ENCODE measurements at regions not wholly inside any gene's neighbourhood (a gene's known extent, or its start where the extent isn't known, plus 50 kb on each side); places are given as distances from the start of the nearest gene placed in this dataset.

DNA sequence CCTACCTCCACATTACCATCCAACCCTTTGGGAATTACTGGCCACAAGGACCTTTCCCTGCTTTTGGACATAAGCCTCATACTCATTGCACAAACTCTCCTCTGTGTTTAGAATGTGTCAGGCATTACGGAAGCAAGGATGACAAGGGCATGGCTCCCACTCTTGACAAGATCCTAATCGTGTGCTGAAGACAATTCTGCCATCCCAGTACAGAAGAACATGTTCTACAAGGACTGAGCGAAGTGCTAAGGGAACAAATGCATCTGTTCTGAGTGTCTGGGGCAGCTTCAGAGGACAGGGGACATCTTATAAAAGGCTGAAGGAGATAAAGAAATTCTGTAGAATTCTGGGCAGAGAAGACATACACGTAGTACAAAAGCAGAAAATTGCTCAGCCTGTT lies 378.5 kb upstream of the CAMK1G start:
- no peak for DNase-seq

DNA sequence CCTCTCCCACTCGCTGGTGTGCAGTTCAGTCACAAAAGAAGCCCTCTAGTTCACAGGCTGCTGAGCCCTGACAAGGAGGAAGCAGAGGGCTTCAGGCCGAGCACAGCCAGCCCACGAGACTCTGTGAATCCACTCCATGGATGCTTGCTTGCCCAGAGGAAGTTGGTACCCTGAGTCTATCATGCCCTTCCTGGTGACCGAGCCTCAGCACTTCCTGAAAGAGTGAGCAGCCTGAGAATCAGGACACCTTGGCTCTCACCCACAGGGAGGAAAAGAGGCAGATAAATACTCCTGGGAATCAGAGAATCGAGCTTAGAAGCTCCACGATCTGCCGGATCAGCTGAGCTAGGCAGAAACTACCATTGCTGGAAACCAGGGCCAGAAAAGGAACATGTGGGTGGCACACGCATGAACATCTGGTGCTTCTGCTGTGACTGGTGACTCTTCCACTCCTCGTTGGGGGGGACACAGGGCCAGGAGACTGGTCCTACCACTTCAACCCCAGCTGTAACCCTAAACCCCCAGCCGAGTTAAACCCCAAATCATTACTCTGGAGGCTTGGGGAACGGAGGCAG lies 376.3 kb upstream of the CAMK1G start:
- no peak for DNase-seq

DNA sequence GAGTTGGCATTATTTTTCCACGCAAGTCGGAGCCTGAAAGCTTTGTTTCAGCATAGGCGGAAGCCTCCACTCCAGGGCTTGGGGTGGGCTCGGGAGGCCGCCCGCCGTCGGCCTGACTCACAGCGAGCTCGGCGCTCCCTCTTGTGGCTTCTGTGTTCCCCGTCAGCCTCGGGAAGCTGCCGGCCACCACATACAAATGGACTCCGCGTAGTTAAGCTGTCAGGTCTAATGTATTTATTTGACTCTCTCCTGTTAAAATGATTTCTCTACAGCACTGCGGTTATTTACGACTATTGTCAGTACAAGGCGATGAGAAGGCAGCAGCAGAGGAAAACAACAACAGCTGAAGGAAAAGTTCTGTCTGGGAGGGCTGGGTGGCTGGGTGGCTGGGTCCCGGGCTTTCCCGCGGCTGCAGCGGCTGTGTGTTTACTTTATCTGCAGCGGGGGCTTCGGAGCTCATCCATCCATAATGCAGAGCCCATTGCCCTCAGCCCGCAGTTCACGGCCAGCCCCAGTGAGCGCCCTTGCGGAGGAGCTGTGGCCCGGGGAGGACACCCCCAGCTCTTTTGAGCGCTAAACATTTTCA lies 375.7 kb upstream of the CAMK1G start:
- peak; percentile 75 for DNase-seq

DNA sequence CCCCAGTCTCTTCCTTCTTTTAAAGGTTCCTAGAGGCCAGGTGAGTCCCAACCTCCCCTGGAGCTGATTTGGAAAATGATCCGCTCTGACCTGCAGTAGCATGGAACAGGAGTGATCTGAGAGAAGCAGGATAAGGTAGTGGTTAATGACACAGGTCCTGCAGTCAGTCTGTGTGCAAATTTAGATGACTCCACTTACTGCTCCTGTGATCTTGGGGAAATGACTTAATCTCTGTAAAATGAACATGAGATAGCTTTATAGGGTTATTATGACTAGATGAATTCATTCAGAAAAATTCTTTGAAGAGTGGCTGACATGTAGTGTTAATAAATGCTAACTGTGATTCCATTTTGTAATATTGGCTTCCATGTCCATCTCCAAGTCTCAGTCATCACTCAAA lies 374.9 kb upstream of the CAMK1G start:
- DNase-seq = no peak

DNA sequence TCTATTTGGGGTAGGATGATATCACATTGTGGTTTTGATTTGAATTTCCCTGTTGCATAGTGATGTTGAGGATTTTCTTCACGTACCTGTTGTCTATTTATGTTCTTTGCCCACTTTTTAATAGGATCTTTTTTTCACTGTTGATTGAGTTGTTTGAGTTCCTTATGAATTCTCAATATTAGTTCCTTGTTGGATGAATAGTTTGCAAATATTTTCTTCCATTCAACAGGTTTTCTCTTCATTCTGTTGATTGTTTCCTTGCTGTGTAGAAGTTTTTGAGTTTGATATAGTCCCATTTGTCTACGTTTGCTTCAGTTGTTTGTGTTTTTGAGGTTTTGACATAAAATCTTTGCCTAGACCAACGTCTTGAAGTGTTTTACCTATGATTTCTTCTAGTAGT lies 369.5 kb upstream of the CAMK1G start:
- DNase-seq = no peak

DNA sequence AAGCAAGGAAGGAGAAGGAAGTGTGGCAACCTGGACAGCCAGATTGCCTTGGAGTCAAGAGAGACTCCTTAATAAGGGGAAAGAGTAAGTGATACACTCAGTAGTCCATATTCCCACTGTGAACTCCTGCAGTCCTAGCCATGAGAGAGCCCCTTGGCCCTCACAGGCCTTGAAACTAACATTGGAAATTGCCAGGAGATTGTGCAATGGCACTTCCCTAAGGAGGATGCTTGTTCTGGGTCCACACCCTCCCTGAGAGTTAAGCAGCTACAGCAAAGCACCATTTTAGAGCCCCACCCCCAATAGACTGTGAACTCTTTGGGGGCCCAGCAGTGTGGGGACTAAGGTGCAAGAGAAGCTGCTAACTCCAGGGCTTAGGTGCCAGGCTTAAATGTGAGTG lies 367.7 kb upstream of the CAMK1G start:
- DNase-seq = no peak

DNA sequence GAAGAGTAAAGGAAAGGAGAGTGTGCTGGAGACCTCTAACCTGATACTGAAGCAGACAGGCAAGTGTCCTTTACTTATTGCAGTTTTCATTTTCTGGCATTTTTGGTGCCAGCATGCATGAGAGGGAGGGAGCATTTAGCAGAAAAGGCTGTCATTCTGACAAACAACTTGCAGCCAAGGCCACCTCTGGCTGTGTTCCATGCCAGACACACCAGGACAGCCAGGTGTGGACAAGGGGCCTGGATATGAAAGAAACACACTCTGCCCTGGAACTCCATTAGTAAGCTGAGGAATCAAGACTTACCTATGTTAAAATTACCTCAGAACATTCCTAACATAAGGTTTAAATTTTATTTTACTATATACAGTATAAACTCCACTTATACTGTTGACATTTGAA lies 365.4 kb upstream of the CAMK1G start:
- DNase-seq = no peak

DNA sequence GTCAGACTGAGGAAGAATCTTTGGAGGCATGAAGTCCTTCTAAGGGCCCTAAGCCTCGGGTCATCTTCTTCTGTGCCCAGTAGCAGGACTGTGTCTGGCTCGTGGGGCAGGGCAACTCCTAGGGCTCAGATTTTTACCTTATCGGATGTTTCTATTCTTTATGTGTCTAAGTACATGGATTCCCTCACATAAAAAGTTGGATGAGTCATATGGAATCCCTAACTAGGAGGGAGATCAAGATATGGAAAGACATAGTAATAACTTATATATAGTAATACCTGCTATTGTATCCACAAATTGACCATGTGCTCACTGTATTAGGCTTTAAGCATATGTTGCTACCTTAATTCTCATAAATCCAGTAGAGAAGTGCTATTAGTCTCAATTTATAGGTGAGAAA lies 364.5 kb upstream of the CAMK1G start:
- no peak for DNase-seq

DNA sequence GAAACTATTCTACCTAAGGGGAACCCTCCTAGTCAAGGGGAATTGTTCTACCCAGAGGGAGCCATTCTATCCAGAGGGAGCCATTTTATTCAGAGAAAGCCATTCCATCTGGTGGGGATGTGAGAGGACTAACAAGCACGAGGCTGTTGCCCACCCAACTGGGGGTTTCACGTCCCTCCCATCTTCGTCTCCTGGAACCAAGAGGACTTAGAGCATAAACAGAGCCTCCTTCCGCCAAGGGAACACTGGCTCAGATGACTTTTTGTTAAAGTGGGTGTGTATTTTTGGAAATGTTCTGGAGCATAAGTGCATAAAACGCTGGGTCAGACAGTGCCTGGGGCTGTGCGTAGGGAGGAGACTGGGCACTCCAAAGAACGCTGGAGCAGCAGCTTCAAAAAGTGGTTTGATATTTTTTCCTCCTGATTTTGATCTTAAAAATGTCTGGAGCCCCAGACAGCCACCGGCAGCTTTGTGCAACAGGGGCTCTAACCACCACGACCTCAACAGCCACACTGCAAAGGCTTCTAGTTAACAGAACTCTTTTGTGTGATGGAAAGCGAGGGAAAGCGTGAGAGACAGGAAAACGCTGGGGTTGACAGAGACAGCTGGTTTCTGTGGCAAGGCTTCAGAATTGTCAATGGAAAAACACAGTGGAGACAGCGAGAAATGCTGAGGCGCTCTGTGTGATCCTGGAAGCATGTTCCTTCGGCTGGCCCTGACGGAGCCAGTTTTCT lies 363.6 kb upstream of the CAMK1G start:
- DNase-seq = no peak

DNA sequence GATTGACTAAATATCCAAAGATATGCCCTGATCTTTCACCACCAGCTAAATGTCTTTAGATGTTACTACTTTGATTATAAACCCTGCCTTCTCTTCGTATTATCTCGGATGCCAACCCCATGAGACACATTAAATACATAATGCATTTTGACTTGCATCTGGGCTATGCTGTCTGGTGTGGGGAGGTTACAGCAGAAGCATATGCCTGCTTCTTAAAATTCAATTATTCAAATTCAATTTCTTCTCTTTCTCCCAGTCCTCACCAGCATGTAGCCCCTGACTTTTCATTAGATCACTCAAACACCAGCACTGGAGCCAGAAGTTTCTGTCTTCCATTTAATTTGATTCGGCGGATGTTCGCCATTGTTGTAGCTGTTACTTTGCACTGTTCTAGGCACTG lies 360.7 kb upstream of the CAMK1G start:
- DNase-seq = no peak

DNA sequence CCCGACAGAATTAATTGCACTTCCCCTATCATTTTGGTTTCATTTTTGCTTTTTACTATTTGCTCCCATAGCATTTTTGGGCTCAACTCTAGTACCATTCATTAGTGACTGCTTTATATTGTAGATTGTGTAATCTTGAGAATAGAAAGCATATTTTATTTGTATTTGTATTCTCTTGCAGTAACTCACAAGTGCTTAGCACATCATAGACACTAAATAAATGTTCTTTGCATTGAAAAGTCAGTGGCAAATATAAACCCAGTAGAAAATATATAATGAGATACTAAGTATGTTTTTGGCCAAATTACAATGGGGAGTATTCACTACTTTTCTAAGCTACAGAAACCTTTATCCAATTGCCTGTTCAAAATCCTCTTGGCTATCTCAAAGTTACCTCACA lies 359.7 kb upstream of the CAMK1G start:
- no peak for DNase-seq

DNA sequence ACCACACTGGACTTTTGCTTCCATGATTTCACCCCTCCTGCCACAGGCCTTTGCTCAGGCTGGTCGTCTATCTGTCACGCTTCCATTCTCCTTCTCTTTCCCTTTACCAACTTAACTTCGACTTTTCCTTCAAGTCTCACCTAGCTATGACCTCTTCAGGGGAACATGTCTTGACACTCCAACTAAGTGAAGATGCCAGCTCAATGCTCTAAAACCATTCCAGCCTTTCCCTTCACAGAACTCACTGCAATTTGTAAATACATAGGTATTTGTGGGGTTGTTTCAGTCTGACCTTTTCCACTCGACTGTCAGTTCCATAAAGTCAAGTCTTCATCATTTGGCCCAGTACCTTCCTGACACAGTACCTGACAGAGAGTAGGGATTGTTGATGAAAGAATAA lies 358.6 kb upstream of the CAMK1G start:
- no peak for DNase-seq

DNA sequence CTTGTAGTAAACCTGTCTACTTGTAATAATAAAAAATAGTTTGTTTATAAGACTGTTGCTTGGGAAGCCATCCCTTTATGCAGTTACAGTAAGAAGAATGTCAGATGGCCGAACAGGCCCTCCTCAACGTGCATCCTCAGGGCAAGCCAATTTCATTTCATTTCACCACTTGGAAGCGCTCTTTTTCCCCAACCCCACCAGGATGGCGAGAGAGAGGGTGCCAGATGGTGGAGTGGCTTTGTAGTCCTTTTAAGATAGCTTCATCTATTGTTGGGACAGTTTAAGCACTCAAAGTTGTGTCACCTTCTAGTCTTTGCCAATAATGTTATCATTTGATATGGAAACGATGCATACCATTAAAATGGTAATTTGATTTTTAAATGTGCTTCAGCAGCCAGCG lies 356.3 kb upstream of the CAMK1G start:
- no peak for DNase-seq

DNA sequence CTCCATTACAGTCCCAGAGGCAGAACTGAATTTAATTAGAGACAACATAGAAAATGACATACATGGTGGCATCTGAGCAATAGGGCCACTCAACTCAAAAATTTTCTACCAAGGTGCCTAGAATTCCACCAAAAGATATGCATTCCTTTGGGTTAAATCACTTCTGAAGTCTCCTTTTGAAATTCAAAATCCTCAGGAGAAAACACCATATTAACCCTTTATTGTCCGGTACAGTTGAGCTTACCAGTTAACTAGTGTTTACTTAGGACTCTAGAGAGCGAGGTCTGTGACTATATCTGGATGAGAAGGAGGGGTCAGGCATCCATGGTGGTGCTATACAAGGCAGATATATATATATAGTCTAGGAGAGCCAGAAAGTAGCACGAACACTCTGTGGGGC lies 355.6 kb upstream of the CAMK1G start:
- no peak for DNase-seq

DNA sequence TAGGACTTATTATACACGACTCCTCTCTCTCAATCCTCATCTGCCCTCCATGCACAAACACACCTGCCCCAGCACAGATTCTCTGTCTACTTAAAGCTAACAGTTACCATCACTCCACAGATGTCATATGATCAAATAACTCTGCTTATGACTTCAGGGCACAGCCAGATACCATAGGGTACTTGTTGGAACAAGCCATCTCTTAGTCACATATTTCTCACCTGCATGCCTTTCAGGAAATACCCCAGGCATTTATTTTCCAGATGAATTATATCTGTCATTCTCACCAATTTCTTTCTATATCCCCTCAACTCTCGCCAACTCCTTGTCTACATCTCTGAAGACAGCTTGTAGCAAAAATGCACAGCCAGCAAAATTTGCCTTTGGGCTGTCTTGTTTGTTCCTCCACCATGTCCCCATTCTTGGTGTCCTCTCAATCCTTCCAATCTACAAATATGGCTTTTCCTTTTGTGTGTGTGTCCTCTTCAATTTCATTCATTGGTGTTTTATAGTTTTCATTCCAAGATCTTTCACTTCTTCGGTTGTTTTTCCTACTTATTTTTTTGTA lies 353.9 kb upstream of the CAMK1G start:
- peak; percentile 12 for DNase-seq

DNA sequence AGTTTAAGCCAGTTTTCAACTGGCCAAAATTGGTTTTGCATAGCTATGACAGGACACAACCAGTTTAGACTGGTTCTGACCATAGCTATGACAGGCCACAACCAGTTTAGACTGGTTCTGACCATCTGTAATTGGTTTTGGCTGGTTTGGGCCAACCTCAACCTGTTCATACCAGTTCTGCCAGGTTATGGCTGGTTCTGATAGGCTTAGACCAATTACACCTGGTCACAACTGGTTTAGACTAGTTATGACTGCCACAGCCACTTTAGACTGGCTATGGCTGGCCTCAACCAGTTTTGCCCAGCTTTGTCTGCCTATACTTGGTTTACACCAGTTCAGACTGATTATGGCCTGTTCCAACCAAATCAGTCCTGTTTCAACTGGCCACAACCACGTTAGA lies 353.2 kb upstream of the CAMK1G start:
- DNase-seq = no peak

DNA sequence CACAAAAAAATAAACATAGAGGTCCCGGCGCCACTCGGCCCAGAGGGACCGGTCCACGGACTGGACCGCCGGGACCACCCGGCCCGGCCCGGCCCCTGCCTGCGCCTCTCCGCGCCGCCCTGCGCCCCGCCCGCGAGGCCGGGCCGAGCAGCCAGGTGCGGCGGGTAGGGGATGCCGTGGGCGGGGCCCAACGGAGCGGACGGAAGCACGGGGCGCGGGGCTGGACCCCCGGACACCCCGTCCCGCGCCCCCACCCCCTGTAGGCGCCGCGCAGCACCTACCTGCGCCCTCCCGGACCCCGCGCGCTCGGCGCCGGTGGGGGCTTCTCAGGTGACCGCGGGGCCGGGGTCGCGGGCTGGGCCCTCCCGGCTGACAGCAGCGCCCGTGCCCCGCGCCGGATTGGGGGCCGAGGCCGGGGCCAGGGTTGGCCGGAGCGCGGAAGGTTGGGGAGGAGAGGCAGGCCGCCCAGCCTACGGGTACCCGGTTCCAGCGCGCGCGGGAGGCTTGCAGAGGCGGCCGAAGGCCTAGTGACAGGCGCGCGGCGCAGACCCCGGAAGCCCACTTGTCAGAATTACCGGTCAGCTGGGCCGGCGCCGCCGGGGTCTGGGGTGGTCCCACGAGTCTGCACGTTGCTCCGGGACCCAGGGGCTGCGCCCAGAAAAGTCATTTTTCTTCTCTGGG lies 351.9 kb upstream of the CAMK1G start:
- DNase-seq = no peak

DNA sequence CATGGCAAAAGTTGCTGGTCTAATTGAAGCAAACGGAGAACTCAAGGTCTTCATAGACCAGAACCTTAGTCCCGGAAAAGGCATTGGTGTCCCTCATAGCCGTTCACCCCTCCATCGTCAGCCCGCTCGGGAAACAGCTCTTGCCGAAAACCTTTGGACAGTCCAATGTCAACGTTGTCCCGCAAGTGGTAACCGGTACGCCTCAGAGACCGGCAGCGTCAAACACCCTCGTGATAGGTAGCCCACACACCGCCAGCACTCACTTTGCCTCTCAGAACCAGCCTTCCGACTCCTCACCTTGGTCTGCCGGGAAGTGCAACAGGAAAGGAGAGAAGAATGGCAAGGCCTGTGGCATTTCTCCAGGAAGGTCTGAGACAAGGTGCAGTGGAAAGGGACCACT lies 351.3 kb upstream of the CAMK1G start:
- DNase-seq = no peak

DNA sequence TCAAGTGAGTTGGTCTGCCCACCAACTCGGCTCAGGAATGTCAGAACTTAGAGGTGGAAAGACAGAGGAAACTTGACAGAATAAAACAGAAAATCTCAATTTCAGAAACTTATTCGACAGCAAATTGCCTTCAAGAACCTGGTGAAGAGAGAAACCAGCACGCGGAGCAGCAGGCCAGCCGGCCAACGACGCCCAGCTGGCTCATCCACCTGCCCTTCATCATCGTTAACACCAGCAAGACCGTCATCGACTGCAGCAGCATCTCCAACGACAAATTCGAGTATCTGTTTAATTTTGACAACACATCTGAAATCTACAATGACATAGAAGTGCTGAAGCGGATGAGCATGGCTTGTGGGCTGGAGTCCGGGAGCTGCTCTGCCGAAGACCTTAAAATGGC lies 350.8 kb upstream of the CAMK1G start:
- DNase-seq = no peak

DNA sequence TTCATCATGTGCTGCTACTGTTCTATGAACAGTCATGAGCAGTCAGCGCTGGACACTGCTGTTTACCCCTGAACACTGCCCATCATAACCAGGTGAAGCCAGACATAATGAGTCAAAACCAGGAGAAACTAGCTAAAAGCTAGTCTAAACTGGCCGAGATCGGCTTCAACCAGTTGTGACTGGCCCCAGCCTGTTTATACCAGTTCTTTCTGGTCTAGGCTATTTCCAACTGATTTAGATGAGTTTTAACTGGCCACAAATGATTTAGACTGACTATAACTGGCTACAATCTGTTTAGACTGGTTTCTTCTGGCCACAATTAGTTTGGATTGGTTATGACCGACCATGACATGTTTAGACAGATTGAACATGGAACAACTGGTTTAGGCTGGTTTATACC lies 348.3 kb upstream of the CAMK1G start:
- DNase-seq = no peak

DNA sequence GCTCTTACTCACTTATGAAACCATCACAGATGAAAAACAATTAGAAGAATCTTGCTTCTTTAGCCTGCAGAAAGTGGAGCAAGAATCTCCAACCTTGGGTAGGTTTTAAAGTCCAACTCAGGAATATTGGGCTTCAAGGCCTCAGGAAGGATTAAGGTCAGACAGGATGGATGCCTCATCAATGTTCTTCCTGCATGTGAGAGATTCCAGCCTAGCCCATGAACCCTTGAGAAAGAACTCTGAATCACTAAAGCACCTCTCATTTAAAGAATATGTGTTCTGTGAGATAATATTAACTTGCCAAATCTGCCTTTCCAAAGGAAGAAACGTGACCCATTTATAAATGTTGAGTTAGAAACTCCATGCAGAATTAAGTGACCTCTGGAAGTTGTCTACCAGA lies 345.2 kb upstream of the CAMK1G start:
- no peak for DNase-seq

DNA sequence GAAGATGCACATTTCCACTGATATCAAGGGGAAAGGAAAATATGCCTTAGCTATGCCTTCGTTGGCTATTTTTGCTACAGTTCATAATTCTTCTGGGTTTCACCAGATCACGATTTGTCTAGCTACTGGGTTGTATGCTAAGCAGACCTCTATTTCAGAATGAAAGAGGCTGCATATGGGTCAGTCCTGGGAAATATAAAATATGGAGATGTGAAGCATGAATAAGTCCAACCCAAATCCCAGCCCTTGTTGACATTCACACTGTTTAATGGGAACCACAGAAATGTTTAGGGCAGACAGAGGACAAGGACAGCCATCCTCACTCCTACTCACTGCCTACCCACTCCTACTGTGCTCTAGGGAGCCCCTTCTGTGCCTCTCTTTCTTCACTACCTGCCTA lies 343.2 kb upstream of the CAMK1G start:
- DNase-seq = no peak

DNA sequence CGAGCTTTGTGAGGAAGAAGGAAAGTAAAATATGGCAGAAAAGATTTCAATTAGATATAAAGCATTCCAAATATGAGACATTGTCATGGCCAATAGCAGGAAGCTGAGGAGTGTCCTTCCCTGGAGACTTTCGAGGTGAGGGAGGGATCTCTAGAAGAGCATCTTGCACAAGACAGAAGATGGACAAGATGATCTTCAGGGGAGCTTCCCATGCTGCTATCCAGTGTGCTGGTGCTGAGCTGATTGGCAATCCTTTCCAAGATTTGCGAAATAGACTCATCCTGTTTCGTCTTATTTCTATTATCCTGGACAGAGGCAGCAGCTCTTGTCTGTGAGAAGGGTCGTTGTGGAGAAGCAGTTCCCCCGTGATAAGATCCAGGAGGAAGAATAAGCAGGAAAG lies 342.0 kb upstream of the CAMK1G start:
- DNase-seq = no peak

All from NCI-H1105 treated with DMSO at 0.1 percent for 48 hours (cell line).